Stimulated activated CD4-positive, alpha-beta T cell treated with anti-CD3 and anti-CD28 coated beads, Interleukin-15, amount 100 ng/mL, for 24 hours (primary cell): ENCODE measurements at regions not wholly inside any gene's neighbourhood (a gene's known extent, or its start where the extent isn't known, plus 50 kb on each side); places are given as distances from the start of the nearest gene placed in this dataset.

ENCODE experiments used
- DNase-seq: peaks from one replicate; pipeline ENCODE4 v3.0.0-alpha.2; 2020

DNA sequence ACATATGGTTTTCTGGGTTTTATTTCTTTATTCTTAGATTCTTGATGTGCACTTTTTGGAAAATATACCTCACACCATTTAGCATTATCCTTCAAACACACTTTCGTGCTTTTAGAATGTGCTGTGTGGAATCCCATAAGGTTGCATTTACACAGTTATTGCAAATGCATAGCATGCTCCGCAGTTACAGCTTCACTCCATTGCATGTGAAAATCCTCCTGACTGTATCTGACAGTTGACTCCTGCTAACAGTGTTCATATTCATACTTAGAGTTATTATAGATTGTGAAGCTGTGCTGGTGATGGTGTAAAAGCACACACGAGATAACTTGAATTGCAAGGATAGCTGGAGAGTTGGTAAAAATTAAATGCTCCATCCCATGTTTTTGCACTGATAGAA is 811.5 kb upstream of the TENM3 start:
- DNase-seq: no peak

DNA sequence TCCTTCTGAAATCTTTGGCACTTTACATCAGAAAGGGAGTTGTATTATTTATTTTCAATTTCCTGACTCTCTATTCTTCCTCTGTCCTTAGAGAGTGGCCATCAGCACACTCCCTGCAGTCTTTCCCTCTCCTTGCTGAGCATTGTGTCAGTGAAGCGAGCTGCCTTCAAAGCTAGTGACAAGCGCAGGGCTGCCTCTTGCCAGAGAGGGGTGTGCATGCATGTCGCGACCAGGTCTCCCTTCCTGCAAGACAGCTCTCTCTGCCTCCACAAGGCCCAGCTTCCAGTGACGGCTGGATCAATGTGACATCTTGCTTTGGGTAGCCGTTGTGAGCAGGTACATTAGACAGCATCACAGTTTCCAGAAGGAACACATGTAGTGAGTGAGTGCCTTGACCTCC is 810.9 kb upstream of the TENM3 start:
- no peak for DNase-seq

DNA sequence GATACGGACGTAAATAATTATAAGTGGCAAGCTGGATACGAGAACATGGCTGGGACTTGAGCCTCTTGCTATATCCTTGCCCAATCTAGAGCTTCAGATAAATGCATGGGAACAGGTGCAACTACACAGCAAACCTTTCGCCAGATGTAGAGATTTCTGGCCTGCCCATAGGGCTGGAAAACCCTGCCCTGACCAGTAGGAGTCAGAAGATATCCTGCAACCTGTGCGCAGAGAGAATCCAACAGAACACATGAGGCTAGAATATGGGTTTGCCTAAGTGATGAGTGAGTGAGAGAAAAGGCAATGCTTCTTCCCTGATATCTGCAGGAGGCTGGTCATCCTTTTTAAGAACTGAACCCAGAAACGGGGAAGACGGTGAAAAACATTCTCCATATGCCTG is 805.3 kb upstream of the TENM3 start:
- DNase-seq: no peak

DNA sequence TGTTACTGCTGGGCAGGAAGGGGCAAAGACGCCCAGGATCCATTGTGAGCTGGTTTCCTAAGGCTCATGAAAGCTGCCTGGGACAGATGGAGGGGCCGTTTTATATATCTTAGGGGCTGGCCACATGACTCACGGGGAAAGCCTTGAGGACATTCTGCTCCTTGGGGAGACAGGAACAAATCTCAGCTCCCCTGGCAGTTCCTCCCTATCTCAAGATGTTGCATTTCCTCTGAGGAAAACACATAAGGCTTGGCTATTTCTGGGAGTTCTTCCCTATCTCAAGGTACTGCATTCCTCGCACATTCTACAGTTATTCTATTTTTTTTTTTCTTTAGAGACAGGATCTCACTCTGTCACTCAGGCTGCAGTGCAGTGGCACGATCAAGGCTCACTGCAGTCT is 804.6 kb upstream of the TENM3 start:
- no peak for DNase-seq

DNA sequence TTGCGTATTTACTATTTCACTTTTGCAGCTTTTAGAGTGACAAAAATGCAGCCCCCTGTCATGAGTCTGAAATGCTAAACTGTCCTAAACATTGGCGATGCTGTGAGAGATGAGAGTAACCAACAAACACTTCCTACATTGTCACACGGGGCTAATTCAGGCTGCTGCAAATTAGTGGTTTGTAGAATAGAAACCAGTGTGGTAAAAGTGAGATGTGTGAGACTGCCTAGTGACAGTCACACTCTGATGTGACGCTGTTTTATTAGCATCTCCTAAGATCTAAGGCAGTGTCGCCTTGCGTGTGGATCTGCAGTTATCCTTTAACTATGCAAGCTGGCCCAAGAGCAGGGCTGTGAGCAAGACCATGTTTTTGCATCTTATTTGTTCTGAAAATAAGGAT is 800.2 kb upstream of the TENM3 start:
- no peak for DNase-seq

DNA sequence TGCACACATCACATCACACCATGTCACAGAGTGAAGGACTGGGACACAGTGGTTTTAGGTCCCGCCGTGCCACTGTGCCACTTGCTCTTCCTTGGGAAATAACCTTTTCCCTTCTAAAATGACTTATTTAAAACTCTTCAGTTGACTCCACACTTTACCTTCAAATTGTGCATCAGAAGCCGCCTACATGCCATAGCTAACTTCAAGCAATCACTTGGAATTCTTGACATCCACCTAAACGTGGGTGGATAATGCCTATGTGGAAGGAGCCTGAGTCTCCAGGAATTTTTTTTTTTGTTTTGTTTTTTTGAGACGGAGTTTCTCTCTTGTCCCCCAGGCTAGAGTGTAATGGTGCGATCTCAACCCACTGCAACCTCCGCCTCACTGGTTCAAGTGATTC is 777.4 kb upstream of the TENM3 start:
- no peak for DNase-seq

DNA sequence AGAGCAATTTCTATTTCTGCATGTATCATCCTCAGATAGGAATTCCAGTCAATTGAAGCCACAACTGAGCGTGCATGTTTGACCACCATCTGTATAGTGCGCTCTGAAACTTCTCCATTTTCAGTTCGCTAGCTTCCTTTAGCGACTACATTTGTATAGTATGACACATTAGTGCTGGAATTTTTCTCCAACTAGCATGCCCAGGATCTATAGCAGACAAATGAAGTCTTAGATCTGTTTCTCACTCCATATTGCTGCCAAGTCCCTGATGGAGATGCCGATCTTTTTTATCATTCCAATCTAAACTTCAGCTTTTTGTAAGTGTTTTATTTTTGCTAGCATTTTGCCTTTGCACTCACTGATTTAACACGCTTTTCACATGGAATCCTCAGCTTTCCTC is 774.8 kb upstream of the TENM3 start:
- DNase-seq: no peak

DNA sequence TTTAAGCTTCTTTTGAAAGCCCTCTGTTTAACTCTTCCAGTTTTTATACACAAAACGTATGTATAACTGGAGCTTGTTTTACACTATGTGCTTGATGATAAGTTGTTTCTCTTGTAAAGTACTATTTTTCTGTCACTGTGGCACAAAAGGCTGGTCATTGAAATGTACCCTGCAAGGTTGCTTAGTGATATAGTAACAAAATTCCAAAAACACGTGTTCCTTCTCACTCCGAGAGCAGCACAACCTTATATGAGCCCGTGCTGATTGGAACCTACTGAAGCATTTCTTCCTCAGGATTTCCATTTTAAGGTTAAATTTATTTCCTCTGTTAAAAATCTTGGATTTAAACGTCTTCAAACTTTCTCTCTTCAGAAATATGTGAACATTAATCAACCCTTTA is 772.9 kb upstream of the TENM3 start:
- no peak for DNase-seq

DNA sequence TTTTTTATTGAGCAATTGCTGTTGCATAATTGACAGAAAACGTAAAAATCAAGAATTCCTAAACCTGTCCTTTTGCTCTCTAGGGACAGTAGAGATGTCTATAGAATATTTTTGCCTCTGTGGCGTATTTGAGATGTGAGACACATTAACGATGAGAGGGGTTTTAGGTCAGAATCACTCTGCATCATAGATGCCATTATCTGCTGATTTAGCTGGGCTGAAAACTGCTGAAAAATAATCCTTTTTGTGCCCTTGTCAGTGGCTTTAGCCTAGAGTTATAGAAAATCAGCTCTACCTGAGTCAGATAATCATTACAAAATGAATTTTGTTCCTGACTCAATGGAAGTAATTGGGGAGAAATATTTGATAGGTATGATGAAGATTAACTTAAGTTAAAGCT is 767.8 kb upstream of the TENM3 start:
- no peak for DNase-seq

DNA sequence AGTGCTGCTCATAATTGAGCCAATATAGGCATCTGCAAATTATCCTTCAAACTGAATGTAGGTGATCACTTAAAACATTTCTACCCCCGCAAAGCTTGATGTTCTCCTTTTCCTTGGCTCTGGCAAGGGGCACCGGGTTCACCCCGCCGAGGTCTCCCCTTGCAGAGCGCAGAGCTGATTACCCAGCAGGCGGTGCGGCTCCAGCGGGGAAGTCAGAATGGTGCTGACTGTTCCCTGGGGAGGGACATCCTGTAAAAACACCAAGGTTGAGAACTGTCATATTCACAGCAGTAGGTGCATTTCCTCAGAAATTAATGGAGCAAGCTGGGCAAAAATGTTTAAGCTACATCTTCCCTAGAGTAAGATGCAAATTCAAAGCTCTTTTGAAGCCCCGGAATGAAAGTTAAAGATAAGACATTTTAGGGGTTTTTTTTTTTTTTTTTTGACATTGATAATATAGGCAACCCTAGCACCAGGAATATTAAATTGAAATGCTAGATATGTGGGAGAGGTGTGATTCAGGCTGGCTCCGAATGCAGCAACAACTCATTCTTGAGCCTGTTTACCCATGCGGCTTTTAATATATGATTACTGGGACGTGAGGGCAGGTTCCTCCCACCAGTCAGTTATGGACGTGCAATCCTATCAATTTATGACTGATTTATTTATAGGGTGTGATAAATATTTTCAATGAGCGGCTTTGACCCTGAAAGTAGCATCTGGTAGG is 767.3 kb upstream of the TENM3 start:
- DNase-seq: no peak

DNA sequence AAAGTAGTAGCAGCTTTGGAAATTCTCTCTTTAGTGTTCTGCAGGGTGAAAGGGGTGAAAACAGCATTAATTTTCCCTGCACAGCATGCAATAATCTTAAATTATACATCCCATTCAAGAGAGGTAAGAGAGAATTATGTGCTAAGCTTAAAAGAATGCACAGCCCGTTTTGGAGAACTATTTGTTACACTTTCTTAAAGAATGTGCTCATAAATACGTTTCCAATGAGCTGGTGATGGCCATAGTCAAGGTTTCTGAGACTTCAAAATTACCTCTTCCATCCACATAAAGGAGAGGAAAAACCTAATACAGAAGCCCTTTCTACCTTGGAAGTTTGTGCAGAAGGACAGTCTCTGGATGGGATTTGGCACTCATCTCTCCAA is 766.7 kb upstream of the TENM3 start:
- DNase-seq: no peak

DNA sequence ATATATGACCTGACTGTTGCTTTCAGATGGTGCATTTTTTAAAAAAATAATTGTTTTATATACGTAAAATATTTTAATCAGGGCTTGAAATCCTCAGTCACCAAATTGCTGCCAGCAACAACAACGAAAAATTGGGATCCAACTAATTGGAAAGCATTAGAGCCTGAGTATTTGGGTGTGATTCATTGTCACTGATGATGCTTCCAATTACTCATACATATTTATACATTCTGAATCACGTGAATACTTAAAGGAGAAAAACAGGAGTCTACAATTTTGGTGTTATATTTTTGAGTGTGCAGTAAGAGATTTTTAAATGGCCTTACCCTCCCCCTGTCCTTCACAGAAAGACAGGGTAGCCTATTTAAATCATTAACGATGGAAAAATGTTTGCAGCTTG is 765.6 kb upstream of the TENM3 start:
- no peak for DNase-seq

DNA sequence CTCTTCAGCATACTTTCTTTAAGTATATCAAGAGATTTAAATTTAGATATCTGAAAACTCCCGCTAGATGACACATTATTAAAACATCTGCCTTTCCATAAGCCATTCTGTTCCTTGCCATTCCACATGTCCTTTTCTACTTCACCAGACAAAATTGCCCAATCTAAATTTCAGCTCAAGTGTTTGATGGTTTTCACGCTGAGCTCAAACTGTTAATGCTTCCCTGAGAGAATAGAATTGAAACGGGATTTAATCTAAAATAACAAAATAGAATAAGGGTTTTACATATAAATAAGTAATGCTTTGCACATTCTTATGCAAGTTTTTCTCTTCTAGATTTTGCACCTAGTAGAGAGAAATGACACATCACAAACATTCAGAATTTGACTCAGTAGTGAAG is 764.5 kb upstream of the TENM3 start:
- DNase-seq: no peak

DNA sequence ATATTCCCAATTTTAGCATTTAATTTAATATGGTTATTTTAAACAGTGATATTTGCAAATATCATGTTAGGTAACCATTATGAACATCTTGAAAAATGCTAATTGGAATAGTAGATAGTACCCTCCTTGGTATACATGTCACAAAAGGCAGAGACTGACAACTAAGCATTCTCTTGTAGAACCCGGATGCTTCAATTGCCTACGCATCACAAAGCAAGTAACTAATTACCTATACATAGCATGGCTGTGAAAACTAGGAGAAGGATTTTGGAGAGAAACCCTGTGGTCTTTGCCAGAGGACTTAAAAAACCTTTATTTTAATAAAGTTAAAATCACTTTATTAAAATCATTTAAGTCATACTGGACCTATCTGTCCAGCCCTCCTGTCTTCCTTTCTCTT is 764.1 kb upstream of the TENM3 start:
- no peak for DNase-seq

DNA sequence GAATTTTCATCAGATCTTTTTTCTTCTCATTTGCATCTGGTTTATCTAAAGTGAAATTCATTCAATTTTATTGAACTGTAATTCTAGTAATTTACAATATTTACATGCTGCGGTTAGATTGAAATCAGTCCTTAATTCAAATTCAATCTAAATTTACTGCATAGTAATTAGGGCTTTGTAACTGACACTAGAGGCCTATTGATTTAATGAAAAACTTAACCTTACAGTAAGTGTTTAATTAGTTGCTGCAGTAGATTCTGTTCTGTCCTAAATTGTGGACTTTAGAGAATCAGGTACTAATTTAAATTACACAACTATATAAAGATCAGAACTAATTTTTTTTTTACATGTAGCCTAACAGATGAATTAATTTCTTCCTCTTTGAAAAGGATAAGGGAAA is 758.8 kb upstream of the TENM3 start:
- no peak for DNase-seq

DNA sequence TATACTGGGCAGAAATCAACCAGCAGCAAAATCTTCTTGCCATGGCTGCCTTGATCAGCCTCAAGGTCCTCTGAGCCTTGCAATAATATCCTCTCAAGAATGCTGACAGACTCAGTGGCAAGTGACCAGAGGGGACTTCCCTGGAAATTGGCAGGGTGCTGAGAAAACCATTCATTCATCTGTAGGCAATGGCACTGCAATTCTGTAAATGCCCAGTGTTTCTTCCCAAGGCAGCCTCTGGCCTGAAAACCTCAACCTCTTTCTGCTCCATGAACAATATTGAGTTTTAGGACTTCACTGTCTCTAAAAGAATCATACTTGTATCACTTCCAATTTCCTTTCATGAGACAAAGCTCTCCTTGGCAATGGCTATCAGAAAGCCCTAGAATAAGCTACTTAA is 754.3 kb upstream of the TENM3 start:
- DNase-seq: no peak

DNA sequence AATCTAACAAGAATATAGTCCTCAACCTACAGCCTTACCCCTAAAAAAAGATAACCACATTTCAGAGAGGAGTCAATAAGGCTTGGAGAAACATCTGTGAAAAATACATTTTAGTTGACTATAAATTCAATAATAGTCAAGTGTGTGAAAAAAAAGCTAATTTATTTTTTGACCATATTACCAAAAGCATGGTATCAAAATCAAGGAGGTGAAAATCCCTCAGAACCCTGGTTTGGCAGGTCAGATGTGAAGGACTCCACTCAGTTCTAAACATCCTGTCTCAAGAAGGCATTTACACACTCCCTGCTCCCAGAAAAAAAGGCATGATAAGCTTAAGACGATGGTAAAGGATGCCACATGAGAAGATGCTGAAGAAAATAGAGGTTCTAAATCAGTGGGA is 745.1 kb upstream of the TENM3 start:
- no peak for DNase-seq

DNA sequence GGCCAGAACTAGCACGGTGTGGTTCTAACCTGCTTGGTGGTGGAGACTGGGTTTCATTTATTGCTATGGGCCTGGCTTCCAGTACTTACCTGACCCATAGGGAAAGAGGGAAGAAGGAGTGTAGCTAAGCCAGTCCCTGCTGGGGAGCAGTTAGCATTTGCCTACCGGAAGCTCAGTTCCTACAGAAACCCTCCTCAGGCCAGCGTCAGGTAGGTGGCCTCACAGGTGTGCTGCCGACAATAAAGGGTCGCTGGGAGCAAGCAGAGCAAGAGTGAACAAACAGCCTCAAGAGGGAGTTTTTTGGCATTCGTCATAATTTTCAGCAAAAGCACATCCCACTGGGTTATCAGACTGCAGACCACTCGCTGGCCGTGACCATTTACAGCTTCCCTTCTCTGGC is 740.6 kb upstream of the TENM3 start:
- no peak for DNase-seq

DNA sequence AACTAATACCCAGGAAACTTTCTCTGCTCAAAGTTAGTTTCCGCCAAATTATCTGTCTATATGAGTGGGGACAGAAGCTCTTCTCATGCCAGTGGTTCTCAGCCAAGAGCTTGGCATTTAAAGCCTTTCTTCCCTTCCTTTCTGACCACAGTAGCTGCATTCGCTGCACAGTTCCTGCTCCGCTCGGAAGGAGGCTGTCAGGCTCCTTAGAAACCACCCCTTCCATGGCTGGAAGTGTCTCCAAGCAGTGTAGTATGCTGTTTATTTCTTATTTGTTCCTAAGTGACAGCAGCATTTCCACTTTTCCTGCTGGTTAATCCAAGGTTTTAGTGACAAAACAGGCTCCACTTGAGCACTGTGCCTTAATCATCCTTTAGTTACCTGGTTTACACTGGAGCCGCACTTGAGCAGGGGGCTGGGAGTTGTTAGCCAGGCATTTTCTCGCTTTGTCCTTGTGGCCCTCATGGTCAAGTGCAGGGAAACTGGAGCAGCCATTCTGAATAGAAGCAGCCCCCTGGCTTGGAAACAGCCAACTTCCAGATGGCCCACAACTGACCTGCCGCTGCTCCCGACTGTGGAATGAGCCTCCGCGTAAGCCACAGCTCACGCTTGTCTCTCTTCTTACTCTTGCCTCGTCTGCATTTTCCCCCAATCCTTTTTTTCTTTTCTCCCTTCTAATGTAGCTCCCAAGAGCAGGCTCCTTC is 739.4 kb upstream of the TENM3 start:
- DNase-seq: no peak

DNA sequence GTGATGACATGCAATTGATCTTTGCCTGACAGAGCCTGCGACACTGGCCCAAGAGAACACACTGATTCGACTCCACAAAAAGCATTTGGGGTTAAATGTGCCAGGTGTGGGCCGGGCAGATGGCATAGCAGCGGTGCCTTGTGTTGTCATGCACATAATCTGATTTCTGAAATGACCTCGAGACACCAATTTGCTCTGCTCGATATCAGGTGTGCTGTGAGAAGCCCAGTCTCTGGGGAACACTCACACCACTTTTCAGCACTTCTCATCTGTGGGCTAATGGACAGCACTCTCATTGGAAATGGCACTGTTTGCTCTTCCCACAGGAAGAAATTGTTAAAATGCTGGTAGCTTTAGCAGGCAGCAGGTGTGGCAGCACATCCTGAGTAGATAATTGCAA is 738.3 kb upstream of the TENM3 start:
- DNase-seq: no peak

DNA sequence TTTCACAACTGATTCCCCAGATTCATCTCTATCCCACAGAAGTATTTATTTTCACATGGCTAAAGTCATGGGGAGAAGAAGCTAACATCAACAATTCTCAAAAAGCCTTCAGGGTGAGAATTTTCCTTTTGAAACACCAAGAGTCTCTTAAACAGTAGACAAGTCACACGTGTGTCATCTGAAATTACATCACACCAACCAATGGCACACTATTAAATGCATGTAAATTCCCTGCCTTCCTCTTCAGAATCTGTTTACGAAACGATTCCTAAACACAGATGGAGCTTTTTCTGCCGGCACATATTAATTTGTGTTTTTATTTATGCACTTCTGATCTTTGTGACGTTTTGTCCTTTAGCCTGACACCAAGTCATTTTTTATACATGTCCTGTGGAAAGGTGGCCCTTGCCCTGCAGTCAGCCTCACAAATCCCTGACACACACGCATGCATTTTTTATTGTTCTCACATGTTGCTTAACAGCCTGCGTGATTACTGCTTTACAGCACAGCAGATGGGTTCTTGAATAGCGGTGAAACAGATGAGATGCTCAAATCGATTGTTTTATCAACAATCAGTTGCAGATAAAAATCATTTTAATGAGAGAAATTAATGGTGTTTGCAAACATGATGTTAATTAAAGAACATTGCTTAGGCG is 735.9 kb upstream of the TENM3 start:
- no peak for DNase-seq

DNA sequence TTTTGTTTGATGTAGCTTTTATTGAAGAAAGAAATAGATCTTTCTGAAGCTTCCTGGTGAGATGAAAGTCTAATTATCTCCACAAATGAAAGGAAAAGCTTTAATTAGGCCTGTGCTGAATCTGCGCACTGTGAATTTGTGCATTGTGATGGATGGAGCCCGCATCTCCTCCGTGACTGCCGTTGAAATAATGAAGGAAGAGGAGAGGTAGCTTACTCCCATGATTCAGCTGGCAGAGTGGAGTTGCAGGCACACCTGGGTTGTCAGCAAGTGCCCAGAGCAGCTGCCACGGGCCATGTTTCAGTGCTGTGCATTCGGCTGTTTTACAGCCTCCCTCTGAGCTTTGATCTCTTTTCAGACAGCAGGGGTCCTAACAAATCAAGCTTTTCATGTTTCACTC is 735.3 kb upstream of the TENM3 start:
- no peak for DNase-seq

DNA sequence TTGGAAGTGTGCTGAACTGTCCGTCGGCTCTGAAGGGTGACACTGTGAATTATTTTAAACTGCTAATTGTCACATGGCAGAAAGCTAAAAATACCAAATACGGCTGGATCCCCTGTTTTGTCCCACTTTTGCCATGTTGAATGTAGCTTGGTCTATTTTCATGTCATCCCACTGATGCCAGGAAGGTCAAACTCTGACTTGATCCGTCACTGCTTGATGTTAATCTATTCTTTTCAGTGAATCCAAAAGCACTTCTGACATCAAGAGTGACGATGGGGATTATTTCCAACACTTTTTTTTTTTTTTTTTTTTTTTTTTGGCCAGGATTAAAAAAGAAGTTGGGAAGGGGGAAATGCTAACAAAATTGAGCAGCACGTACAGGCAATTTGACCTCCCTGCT is 734.6 kb upstream of the TENM3 start:
- DNase-seq: no peak

DNA sequence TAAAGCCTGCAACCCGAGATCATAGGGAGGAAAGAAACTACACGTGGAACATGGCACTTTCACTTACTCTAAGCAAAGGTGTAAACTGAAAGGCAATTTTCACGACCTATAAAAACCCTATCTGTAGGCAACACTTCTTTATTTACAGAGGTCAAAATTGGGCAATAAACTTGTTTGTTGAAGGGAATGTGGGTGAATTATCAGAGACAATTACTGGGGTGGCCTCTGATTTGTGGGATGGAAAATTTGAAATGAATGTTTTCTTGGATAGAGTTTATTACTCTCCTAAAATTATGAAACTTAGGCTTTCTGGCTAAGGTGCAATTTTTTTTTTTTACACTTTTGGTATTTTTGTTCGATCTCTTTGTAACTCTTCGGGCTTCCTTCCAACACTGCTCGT is 734.1 kb upstream of the TENM3 start:
- DNase-seq: no peak

DNA sequence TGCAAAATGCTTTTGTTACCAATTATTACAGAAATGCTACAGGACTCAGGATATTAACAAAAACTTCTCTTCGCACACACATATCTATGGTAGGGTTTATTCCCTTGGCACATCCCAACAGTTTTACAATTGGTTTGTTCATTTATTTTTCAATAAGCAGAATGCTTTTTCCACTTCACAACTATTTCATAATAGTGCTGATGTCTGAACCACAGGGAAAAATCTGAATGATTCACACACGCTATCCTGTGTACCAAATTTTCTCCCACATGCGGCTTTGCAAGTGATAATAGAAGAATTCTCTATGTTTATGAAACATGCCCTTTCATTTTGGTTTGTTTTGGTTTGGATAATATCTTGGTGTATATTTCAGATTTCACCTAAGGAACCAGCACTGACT is 725.7 kb upstream of the TENM3 start:
- no peak for DNase-seq
